ENCODE measurements at regions not wholly inside any gene's neighbourhood (a gene's known extent, or its start where the extent isn't known, plus 50 kb on each side); places are given as distances from the start of the nearest gene placed in this dataset.

DNA sequence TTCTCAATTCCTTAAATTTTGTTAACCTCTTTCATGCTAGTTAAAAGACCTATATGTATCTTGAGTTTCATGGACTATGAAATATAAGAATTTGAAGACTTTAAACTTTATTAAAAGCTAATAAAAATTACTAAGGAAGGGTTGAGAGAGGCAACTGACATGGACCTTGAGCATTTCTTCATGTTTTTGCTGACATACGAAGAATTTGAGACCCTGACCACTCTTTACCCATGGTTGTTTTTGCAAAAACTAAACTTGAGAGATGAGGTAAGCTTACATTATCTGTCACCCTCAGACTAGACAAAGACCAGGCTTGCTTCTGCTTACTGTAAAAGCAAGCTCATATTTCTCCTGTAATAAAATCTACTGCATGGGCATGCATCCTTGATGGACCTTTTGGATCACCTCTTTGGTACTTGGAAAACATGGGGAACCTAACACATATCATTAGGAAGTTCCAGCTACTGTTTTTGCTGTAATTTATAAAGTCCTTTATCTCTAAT, 338.2 kb upstream of the PABPC4L start:
- no peak for FAIRE-seq

DNA sequence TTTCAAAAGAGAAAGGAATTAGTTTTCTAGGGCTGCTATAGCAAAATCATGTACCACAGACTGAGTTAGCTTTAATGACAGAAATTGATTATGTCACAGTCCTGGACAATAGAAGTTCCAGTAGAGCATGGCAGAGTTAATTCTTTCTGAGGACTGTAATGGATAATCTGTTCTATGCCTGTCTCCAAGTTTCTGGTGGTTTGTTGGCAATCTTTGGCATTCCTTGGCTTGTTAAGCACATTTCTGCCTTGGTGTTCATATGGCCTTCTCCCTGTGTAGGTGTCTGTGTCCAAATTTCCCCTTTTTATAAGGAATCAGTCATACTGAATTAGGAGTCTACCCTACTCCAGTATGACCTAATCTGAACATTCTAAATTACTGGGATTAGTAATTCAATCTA, 336.1 kb upstream of the PABPC4L start:
- DNase-seq (no peak), ATAC-seq (no peak), FAIRE-seq (no peak)
- TF ChIP-seq, protein P1, sequence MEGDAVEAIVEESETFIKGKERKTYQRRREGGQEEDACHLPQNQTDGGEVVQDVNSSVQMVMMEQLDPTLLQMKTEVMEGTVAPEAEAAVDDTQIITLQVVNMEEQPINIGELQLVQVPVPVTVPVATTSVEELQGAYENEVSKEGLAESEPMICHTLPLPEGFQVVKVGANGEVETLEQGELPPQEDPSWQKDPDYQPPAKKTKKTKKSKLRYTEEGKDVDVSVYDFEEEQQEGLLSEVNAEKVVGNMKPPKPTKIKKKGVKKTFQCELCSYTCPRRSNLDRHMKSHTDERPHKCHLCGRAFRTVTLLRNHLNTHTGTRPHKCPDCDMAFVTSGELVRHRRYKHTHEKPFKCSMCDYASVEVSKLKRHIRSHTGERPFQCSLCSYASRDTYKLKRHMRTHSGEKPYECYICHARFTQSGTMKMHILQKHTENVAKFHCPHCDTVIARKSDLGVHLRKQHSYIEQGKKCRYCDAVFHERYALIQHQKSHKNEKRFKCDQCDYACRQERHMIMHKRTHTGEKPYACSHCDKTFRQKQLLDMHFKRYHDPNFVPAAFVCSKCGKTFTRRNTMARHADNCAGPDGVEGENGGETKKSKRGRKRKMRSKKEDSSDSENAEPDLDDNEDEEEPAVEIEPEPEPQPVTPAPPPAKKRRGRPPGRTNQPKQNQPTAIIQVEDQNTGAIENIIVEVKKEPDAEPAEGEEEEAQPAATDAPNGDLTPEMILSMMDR (IDR thresholded peaks at IDR 0.05), result no peak
- Histone ChIP-seq H3K4me1 (no peaks in the 10 kb centered on the region), H3K36me3 (no peaks in the 10 kb centered on the region), H3K4me3 (no peak overlapping the region), H3K9me3 (no peaks in the 10 kb centered on the region), H3K27ac (no peak overlapping the region), H3K27me3 (no peaks in the 10 kb centered on the region)
- intact Hi-C loops (cut with DNase I), result no loop called here

More for the DNA sequence above, 338.2 kb upstream of the PABPC4L start:
- Histone ChIP-seq H3K36me3 (no peaks in the 10 kb centered on the region), H3K9me3 (no peaks in the 10 kb centered on the region), H3K4me1 (no peaks in the 10 kb centered on the region), H3K27ac (no peak overlapping the region), H3K27me3 (no peaks in the 10 kb centered on the region), H3K4me3 (no peak overlapping the region)
- 62 to 71% methylated on average over 1 of the region's 1 CpG for WGBS, 2 donors
- ATAC-seq (no peak), DNase-seq (no peak)
- TF ChIP-seq, protein P1 (IDR thresholded peaks at IDR 0.05), result no peak
- intact Hi-C loops (cut with DNase I), result no loop called here

DNA sequence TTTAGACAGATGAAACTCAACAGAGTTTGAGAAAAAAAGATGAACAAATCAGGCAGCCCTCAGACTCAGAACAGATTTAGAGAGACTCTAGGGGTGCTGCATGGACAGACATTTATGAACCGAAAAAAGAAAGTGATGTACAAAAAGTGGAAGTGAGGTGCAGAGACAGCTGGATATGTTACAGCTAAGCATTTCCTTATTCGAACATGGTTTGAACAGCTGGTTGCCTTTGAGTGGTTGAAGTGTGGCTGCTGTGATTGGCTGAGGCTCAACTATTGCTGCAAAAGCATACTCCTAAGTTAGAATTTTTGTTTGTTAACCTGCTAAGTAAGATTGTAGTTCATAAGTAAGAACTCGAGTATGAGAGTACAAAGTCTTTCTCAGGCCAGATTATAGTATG, 331.5 kb upstream of the PABPC4L start:
- TF ChIP-seq, protein P1 (IDR thresholded peaks at IDR 0.05), result no peak
- H3K27me3 ChIP-seq, result no peaks in the 10 kb centered on the region
- H3K36me3 ChIP-seq, result no peaks in the 10 kb centered on the region
- intact Hi-C loops (cut with DNase I), result no loop called here
- ATAC-seq, result no peak
- no peak for DNase-seq
- H3K9me3 ChIP-seq, result no peaks in the 10 kb centered on the region
- no peak overlapping the region for H3K4me3 ChIP-seq
- WGBS, 2 donors, result 47% methylated on average over 3 of the region's 3 CpGs
- FAIRE-seq, result no peak
- no peak overlapping the region for H3K27ac ChIP-seq
- H3K4me1 ChIP-seq, result no peaks in the 10 kb centered on the region

DNA sequence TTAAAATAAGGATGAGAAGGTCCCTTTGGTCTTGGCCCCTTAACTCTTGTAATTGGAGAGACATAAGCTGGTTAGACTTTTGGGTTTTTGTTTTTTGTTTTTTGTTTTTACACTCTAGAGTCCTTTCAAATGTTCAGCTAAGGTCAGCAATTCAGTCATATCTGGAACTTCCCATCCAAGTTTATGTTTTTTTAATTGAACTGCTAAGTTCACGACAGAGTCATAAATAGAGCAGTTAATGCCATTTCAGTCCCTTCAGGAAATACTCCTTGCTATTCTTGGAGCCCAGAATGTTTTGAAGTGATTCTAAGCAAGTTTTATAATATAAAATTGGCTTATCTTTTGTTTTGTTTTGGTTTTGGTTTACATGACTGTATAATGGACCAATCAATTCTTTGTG, 329.4 kb upstream of the PABPC4L start:
- no peaks in the 10 kb centered on the region for H3K4me1 ChIP-seq

DNA sequence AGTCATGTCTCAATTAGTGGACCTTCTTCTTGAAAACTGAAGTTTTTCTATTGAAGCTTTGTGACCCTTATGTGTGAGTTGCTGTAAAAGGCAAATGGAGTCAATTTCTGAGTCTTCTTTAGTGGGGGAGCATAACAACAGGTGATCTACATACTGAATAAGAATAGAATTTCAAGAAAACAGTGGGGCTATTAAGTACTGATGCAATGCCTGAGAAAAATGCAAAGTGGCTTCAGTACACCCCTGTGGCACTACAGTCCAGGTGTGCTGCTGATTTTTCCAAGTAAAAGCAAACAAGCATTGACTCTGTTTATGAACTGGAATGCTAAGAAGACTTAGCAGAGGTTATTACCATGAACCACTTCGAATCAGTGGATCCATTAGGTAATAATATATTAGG, 328.0 kb upstream of the PABPC4L start:
- H3K36me3 ChIP-seq, result no peaks in the 10 kb centered on the region
- DNase-seq, result no peak
- intact Hi-C loops (cut with DNase I), result no loop called here
- no peak for FAIRE-seq
- no peaks in the 10 kb centered on the region for H3K27me3 ChIP-seq
- ATAC-seq, result no peak
- H3K9me3 ChIP-seq, result no peaks in the 10 kb centered on the region
- no peaks in the 10 kb centered on the region for H3K4me1 ChIP-seq
- no peak overlapping the region for H3K27ac ChIP-seq
- WGBS, 2 donors, result 57 to 69% methylated on average over 1 of the region's 1 CpG
- no peak overlapping the region for H3K4me3 ChIP-seq
- TF ChIP-seq, protein P1 (IDR thresholded peaks at IDR 0.05), result no peak

More for the DNA sequence above, 329.4 kb upstream of the PABPC4L start:
- intact Hi-C loops (cut with DNase I), result no loop called here
- WGBS, 2 donors, result 88 to 89% methylated on average over 1 of the region's 1 CpG
- no peaks in the 10 kb centered on the region for H3K36me3 ChIP-seq
- no peaks in the 10 kb centered on the region for H3K9me3 ChIP-seq
- no peaks in the 10 kb centered on the region for H3K27me3 ChIP-seq
- FAIRE-seq (no peak), ATAC-seq (no peak), DNase-seq (no peak)
- H3K4me3 ChIP-seq, result no peak overlapping the region
- TF ChIP-seq, protein P1 (IDR thresholded peaks at IDR 0.05), result no peak
- no peak overlapping the region for H3K27ac ChIP-seq

All from pancreas (tissue), 10 donors.